ENCODE measurements at regions not wholly inside any gene's neighbourhood (a gene's known extent, or its start where the extent isn't known, plus 50 kb on each side); places are given as distances from the start of the nearest gene placed in this dataset.

- H2AK5ac ChIP-seq (ENCODE audit: low read length), result no peak overlapping the region
- no CpG with 5 or more reads among the region's 18 CpGs for WGBS (ENCODE audit: extremely low coverage, insufficient coverage, insufficient read length)
- H3K79me1 ChIP-seq (ENCODE audit: low read length), result no peaks in the 10 kb centered on the region
- no peak overlapping the region for H4K91ac ChIP-seq (ENCODE audit: low read depth, low read length)
- no peak overlapping the region for H3K18ac ChIP-seq (ENCODE audit: low read length)
- no peak overlapping the region for H4K8ac ChIP-seq (ENCODE audit: low read depth, low read length)
- H3K79me2 ChIP-seq (ENCODE audit: control insufficient read depth, insufficient read depth, low read length, poor library complexity), result no peaks in the 10 kb centered on the region
- H3K4me3 ChIP-seq (ENCODE audit: low read depth, low read length), result no peak overlapping the region
- no peak overlapping the region for H3K14ac ChIP-seq (ENCODE audit: low read length)
- H3K4me1 ChIP-seq (ENCODE audit: control insufficient read depth in 1 of 2, insufficient read depth in 2 of 2, low read length in 2 of 2), result no peaks in the 10 kb centered on the region
- no peak overlapping the region for H3K4me2 ChIP-seq (ENCODE audit: low read length)
- no peak overlapping the region for H3K4ac ChIP-seq (ENCODE audit: low read depth, low read length)
- no peak overlapping the region for H2BK5ac ChIP-seq (ENCODE audit: low read depth, low read length, poor library complexity)
- H2BK12ac ChIP-seq (ENCODE audit: low read length), result no peak overlapping the region
- H3K9me3 ChIP-seq (ENCODE audit: insufficient read depth, low read depth, low read length), result peaks cover 35% of the 10 kb centered on the region
- H2AFZ ChIP-seq (ENCODE audit: insufficient read depth, low read length, poor library complexity), result no peak overlapping the region
- no peak overlapping the region for H3K27ac ChIP-seq (ENCODE audit: low read depth, low read length)
- no peak overlapping the region for H4K12ac ChIP-seq (ENCODE audit: low read depth, low read length)
- no peak overlapping the region for H2BK120ac ChIP-seq (ENCODE audit: insufficient read depth, low read length, poor library complexity)
- H3K23ac ChIP-seq (ENCODE audit: low read length), result no peak overlapping the region
- H3K9ac ChIP-seq (ENCODE audit: low read length), result no peak overlapping the region
- H3K36me3 ChIP-seq (ENCODE audit: control insufficient read depth in 1 of 2, insufficient read depth in 2 of 2, low read length in 2 of 2), result no peaks in the 10 kb centered on the region
- H3K27me3 ChIP-seq (ENCODE audit: insufficient read depth, low read length), result no peaks in the 10 kb centered on the region
- no peak for DNase-seq
These were observed 310.2 kb upstream of the AJAP1 start for GRCh38 chr1:4344065-4344732.

- no peak overlapping the region for H2AFZ ChIP-seq (ENCODE audit: insufficient read depth, low read length, poor library complexity)
- H4K12ac ChIP-seq (ENCODE audit: low read depth, low read length), result no peak overlapping the region
- no CpG with 5 or more reads among the region's 14 CpGs for WGBS (ENCODE audit: extremely low coverage, insufficient coverage, insufficient read length)
These were observed 309.3 kb upstream of the AJAP1 start for GRCh38 chr1:4345094-4345493.

GRCh38 chr1:4346131-4346530 lies 308.3 kb upstream of the AJAP1 start:
- Histone ChIP-seq H3K14ac (ENCODE audit: low read length) (no peak overlapping the region), H3K4me2 (ENCODE audit: low read length) (no peak overlapping the region), H3K9me3 (ENCODE audit: insufficient read depth, low read depth, low read length) (peaks cover 22% of the 10 kb centered on the region), H2BK5ac (ENCODE audit: low read depth, low read length, poor library complexity) (no peak overlapping the region), H4K8ac (ENCODE audit: low read depth, low read length) (no peak overlapping the region), H4K91ac (ENCODE audit: low read depth, low read length) (no peak overlapping the region), H3K27ac (ENCODE audit: low read depth, low read length) (no peak overlapping the region), H4K12ac (ENCODE audit: low read depth, low read length) (no peak overlapping the region), H2AK5ac (ENCODE audit: low read length) (no peak overlapping the region), H3K36me3 (ENCODE audit: control insufficient read depth in 1 of 2, insufficient read depth in 2 of 2, low read length in 2 of 2) (no peaks in the 10 kb centered on the region), H3K4me3 (ENCODE audit: low read depth, low read length) (no peak overlapping the region), H3K18ac (ENCODE audit: low read length) (no peak overlapping the region), H3K79me2 (ENCODE audit: control insufficient read depth, insufficient read depth, low read length, poor library complexity) (no peaks in the 10 kb centered on the region), H2AFZ (ENCODE audit: insufficient read depth, low read length, poor library complexity) (no peak overlapping the region), H3K4me1 (ENCODE audit: control insufficient read depth in 1 of 2, insufficient read depth in 2 of 2, low read length in 2 of 2) (no peaks in the 10 kb centered on the region), H3K27me3 (ENCODE audit: insufficient read depth, low read length) (no peaks in the 10 kb centered on the region), H2BK120ac (ENCODE audit: insufficient read depth, low read length, poor library complexity) (no peak overlapping the region), H3K23ac (ENCODE audit: low read length) (no peak overlapping the region), H3K4ac (ENCODE audit: low read depth, low read length) (no peak overlapping the region), H3K9ac (ENCODE audit: low read length) (no peak overlapping the region), H2BK12ac (ENCODE audit: low read length) (no peak overlapping the region), H3K79me1 (ENCODE audit: low read length) (no peaks in the 10 kb centered on the region)
- no peak for DNase-seq
- WGBS (ENCODE audit: extremely low coverage, insufficient coverage, insufficient read length), result no CpG with 5 or more reads among the region's 4 CpGs

More at GRCh38 chr1:4345094-4345493, 309.3 kb upstream of the AJAP1 start:
- no peak overlapping the region for H4K91ac ChIP-seq (ENCODE audit: low read depth, low read length)
- no peak overlapping the region for H3K9ac ChIP-seq (ENCODE audit: low read length)
- H2AK5ac ChIP-seq (ENCODE audit: low read length), result no peak overlapping the region
- DNase-seq, result no peak
- no peak overlapping the region for H4K8ac ChIP-seq (ENCODE audit: low read depth, low read length)
- H3K79me1 ChIP-seq (ENCODE audit: low read length), result no peaks in the 10 kb centered on the region
- H3K79me2 ChIP-seq (ENCODE audit: control insufficient read depth, insufficient read depth, low read length, poor library complexity), result no peaks in the 10 kb centered on the region
- no peak overlapping the region for H2BK12ac ChIP-seq (ENCODE audit: low read length)
- H3K9me3 ChIP-seq (ENCODE audit: insufficient read depth, low read depth, low read length), result peaks cover 28% of the 10 kb centered on the region
- H3K18ac ChIP-seq (ENCODE audit: low read length), result no peak overlapping the region
- no peak overlapping the region for H2BK120ac ChIP-seq (ENCODE audit: insufficient read depth, low read length, poor library complexity)
- no peak overlapping the region for H3K27ac ChIP-seq (ENCODE audit: low read depth, low read length)
- no peaks in the 10 kb centered on the region for H3K27me3 ChIP-seq (ENCODE audit: insufficient read depth, low read length)
- no peaks in the 10 kb centered on the region for H3K36me3 ChIP-seq (ENCODE audit: control insufficient read depth in 1 of 2, insufficient read depth in 2 of 2, low read length in 2 of 2)
- no peak overlapping the region for H3K23ac ChIP-seq (ENCODE audit: low read length)
- H3K4me2 ChIP-seq (ENCODE audit: low read length), result no peak overlapping the region
- no peak overlapping the region for H2BK5ac ChIP-seq (ENCODE audit: low read depth, low read length, poor library complexity)
- H3K4me3 ChIP-seq (ENCODE audit: low read depth, low read length), result no peak overlapping the region
- H3K4ac ChIP-seq (ENCODE audit: low read depth, low read length), result no peak overlapping the region
- H3K4me1 ChIP-seq (ENCODE audit: control insufficient read depth in 1 of 2, insufficient read depth in 2 of 2, low read length in 2 of 2), result no peaks in the 10 kb centered on the region
- no peak overlapping the region for H3K14ac ChIP-seq (ENCODE audit: low read length)

GRCh38 chr1:4351453-4351852 lies 303.0 kb upstream of the AJAP1 start:
- Histone ChIP-seq H3K27me3 (ENCODE audit: insufficient read depth, low read length) (no peaks in the 10 kb centered on the region), H4K8ac (ENCODE audit: low read depth, low read length) (no peak overlapping the region), H3K4ac (ENCODE audit: low read depth, low read length) (no peak overlapping the region), H3K27ac (ENCODE audit: low read depth, low read length) (no peak overlapping the region), H3K79me1 (ENCODE audit: low read length) (no peaks in the 10 kb centered on the region), H2AK5ac (ENCODE audit: low read length) (no peak overlapping the region), H2BK120ac (ENCODE audit: insufficient read depth, low read length, poor library complexity) (no peak overlapping the region), H4K91ac (ENCODE audit: low read depth, low read length) (no peak overlapping the region), H3K23ac (ENCODE audit: low read length) (no peak overlapping the region), H3K9me3 (ENCODE audit: insufficient read depth, low read depth, low read length) (peaks cover 12% of the 10 kb centered on the region), H2BK5ac (ENCODE audit: low read depth, low read length, poor library complexity) (no peak overlapping the region), H3K79me2 (ENCODE audit: control insufficient read depth, insufficient read depth, low read length, poor library complexity) (no peaks in the 10 kb centered on the region), H4K12ac (ENCODE audit: low read depth, low read length) (no peak overlapping the region), H3K14ac (ENCODE audit: low read length) (no peak overlapping the region), H2BK12ac (ENCODE audit: low read length) (no peak overlapping the region), H3K36me3 (ENCODE audit: control insufficient read depth in 1 of 2, insufficient read depth in 2 of 2, low read length in 2 of 2) (no peaks in the 10 kb centered on the region), H3K9ac (ENCODE audit: low read length) (no peak overlapping the region), H3K4me3 (ENCODE audit: low read depth, low read length) (no peak overlapping the region), H2AFZ (ENCODE audit: insufficient read depth, low read length, poor library complexity) (no peak overlapping the region), H3K18ac (ENCODE audit: low read length) (no peak overlapping the region), H3K4me2 (ENCODE audit: low read length) (no peak overlapping the region), H3K4me1 (ENCODE audit: control insufficient read depth in 1 of 2, insufficient read depth in 2 of 2, low read length in 2 of 2) (no peaks in the 10 kb centered on the region)
- WGBS (ENCODE audit: extremely low coverage, insufficient coverage, insufficient read length), result no CpG with 5 or more reads among the region's 6 CpGs
- DNase-seq, result no peak

Data from trophoblast cell (in vitro differentiated cells and primary cell).